B cell (primary cell): ENCODE measurements at regions not wholly inside any gene's neighbourhood (a gene's known extent, or its start where the extent isn't known, plus 50 kb on each side); places are given as distances from the start of the nearest gene placed in this dataset.

ENCODE experiments used
- ATAC-seq: fragments of 200-7000 bp; cut with Tn5 transposase; one replicate; pipeline ENCODE4 v1.10.0; 2021; ENCODE audit warnings: low read depth, mild to moderate bottlenecking, moderate number of reproducible peaks, moderate library complexity
- CTCF ChIA-PET: fragments of 350-600 bp; sonication (Branson Sonifier 250); formaldehyde crosslinking; loops from one replicate; lab custom pipeline; 2021; ENCODE audit warnings: antibody characterized with exemption, inconsistent platforms; lab: Charles Lee
- POLR2A ChIA-PET: fragments of 350-600 bp; sonication (Branson Sonifier 250); formaldehyde crosslinking; loops from one replicate; lab custom pipeline; 2021; ENCODE audit warnings: antibody characterized with exemption; lab: Charles Lee
- DNase-seq: peaks from one replicate; pipeline ENCODE4 v3.0.0; 2013
- H2AFZ ChIP-seq: 2 replicates; pipeline ENCODE4 v1.6.1; 2012; ENCODE audit warnings: mild to moderate bottlenecking, low read depth, low read length; ENCODE audit not compliant: insufficient read depth, poor library complexity, severe bottlenecking
- H3K27ac ChIP-seq, 2 donors: 1 replicate in 1 of 2; 2 replicates in 1 of 2; pipeline ENCODE4 v1.5.1; 2012 to 2013; ENCODE audit warnings: low read length in 2 of 2, mild to moderate bottlenecking in 2 of 2, moderate library complexity in 1 of 2
- H3K27me3 ChIP-seq, 4 experiments: fragments of 200-600 bp in 1 of 4; sonication (generic) in 1 of 4; replicated peaks in 1 of 4; 1 replicate in 2 of 4; 2 replicates in 2 of 4; pipeline versions ENCODE4 v1.6.1 to v1.7.0; 2013 to 2016; ENCODE audit warnings: low read length in 3 of 4, mild to moderate bottlenecking in 2 of 4, mixed read lengths in 1 of 4, moderate library complexity in 1 of 4; ENCODE audit not compliant: insufficient read depth in 4 of 4, control insufficient read depth in 3 of 4; ENCODE audit errors: control extremely low read depth in 1 of 4
- H3K36me3 ChIP-seq, 2 experiments: replicated peaks in 1 of 2; 1 replicate in 1 of 2; 2 replicates in 1 of 2; pipeline versions ENCODE4 v1.6.1 to v1.7.1; 2013; ENCODE audit warnings: low read length in 1 of 2; ENCODE audit not compliant: insufficient read depth in 2 of 2, control insufficient read depth in 1 of 2; ENCODE audit errors: control extremely low read depth in 1 of 2, extremely low read depth in 1 of 2
- H3K4me1 ChIP-seq, 2 donors: fragments of 200-600 bp in 1 of 2; sonication (generic) in 1 of 2; 1 replicate in 1 of 2; 2 replicates in 1 of 2; pipeline versions ENCODE4 v1.5.1 to v1.6.1; 2013 to 2017; ENCODE audit warnings: low read length in 2 of 2; ENCODE audit not compliant: control insufficient read depth in 2 of 2, insufficient read depth in 2 of 2
- H3K4me2 ChIP-seq: replicated peaks from 2 replicates; pipeline ENCODE3; 2012; ENCODE audit warnings: mild to moderate bottlenecking, low read depth, low read length; ENCODE audit not compliant: poor library complexity, severe bottlenecking
- H3K4me3 ChIP-seq, 5 experiments: fragments of 200-600 bp in 1 of 5; sonication (generic) in 1 of 5; 1 replicate in 3 of 5; 2 replicates in 2 of 5; pipeline versions ENCODE4 v1.5.1 to v1.7.0; 2011 to 2016; ENCODE audit warnings: low read length in 4 of 5, mild to moderate bottlenecking in 4 of 5, low read depth in 2 of 5, control low read depth in 1 of 5, moderate library complexity in 1 of 5; ENCODE audit not compliant: insufficient read depth in 1 of 5; ENCODE audit errors: control extremely low read depth in 1 of 5, extremely low read depth in 1 of 5
- H3K79me2 ChIP-seq: fragments of 200-600 bp; sonication (generic); one replicate; pipeline ENCODE4 v1.6.0; 2016; ENCODE audit warnings: low read length; ENCODE audit not compliant: control insufficient read depth, insufficient read depth
- H3K9ac ChIP-seq: fragments of 200-600 bp; sonication (generic); 2 replicates; pipeline ENCODE4 v1.6.1; 2017; ENCODE audit warnings: mild to moderate bottlenecking, low read length, moderate library complexity
- H3K9me3 ChIP-seq, 3 donors: one replicate each; pipeline versions ENCODE4 v1.6.1 to v1.7.1; 2013; ENCODE audit warnings: low read length in 2 of 3; ENCODE audit not compliant: control insufficient read depth in 2 of 3, insufficient read depth in 1 of 3; ENCODE audit errors: control extremely low read depth in 1 of 3
- H4K20me1 ChIP-seq: 2 replicates; pipeline ENCODE4 v1.6.0; 2012; ENCODE audit warnings: mild to moderate bottlenecking, low read length; ENCODE audit not compliant: insufficient read depth, control insufficient read depth, poor library complexity, severe bottlenecking
- H3K27ac Mint-ChIP-seq: one replicate; pipeline ENCODE4 v1.8.0; 2021; ENCODE audit warnings: mixed read lengths
- H3K27me3 Mint-ChIP-seq: one replicate; pipeline ENCODE4 v1.8.0; 2021; ENCODE audit warnings: mixed read lengths
- H3K4me1 Mint-ChIP-seq: one replicate; pipeline ENCODE4 v1.8.0; 2021; ENCODE audit warnings: mixed read lengths
- H3K4me3 Mint-ChIP-seq: one replicate; pipeline ENCODE4 v1.8.0; 2021; ENCODE audit warnings: mixed read lengths
- H3K9me3 Mint-ChIP-seq: one replicate; pipeline ENCODE4 v1.8.0; 2022; ENCODE audit warnings: mixed read lengths; ENCODE audit not compliant: insufficient read depth
- EZH2 ChIP-seq: IDR thresholded peaks from 2 replicates; pipeline ENCODE4 v1.6.1; 2012; ENCODE audit warnings: borderline replicate concordance, low read depth, mild to moderate bottlenecking, moderate library complexity, low read length; ENCODE audit not compliant: insufficient read depth, poor library complexity, severe bottlenecking
- WGBS: methylation state at CpG from one replicate; pipeline ENCODE4 v1.1.5; 2013; ENCODE audit warnings: missing lambda C conversion rate; ENCODE audit not compliant: insufficient coverage; 5-methylcytosine and 5-hydroxymethylcytosine counted together
- intact Hi-C: fragments of 100-400 bp; cut with micrococcal nuclease; formaldehyde crosslinking; loops from one replicate; pipeline ENCODE4 v1.10.0; 2022
- TF ChIP-seq, protein P1 (sequence below): fragments of 200-600 bp; IDR thresholded peaks from one replicate; pipeline ENCODE4 v1.8.0; 2022; ENCODE audit warnings: antibody characterized with exemption, mild to moderate bottlenecking

DNA sequence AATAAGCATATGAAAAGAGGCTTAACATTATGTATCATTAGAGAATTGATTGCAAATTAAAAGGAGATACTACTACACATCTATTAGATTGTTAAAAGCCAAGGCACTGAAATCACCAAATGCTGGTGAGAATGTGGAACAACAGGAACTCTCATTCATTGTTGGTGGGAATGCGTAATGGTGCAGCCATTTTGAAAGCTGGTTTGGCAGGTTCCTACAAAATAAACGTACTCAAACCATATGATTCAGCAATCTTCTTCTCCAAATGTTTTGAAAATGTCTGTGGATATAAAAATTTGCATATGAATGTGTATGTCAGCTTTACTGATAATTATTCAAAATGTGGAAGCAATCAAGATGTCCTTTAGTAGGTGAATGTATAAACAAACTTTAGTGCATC lies 176.4 kb upstream of the PLET1 start:
- H3K27ac Mint-ChIP-seq = no peak overlapping the region

GRCh38 chr11:112439614-112440013 lies 179.0 kb upstream of the PLET1 start:
- POLR2A ChIA-PET = no interaction called here
- H3K79me2 ChIP-seq = no peaks in the 10 kb centered on the region
- DNase-seq (no peak), ATAC-seq (no peak)
- CTCF ChIA-PET = no interaction called here
- Mint-ChIP-seq H3K27me3 (peaks cover 7% of the 10 kb centered on the region), H3K4me1 (no peaks in the 10 kb centered on the region), H3K9me3 (peaks cover 9% of the 10 kb centered on the region), H3K27ac (no peak overlapping the region), H3K4me3 (no peak overlapping the region)
- H3K9ac ChIP-seq = no peak overlapping the region
- intact Hi-C loops = no loop called here
- TF ChIP-seq EZH2 = no peak
- TF ChIP-seq, protein P1, sequence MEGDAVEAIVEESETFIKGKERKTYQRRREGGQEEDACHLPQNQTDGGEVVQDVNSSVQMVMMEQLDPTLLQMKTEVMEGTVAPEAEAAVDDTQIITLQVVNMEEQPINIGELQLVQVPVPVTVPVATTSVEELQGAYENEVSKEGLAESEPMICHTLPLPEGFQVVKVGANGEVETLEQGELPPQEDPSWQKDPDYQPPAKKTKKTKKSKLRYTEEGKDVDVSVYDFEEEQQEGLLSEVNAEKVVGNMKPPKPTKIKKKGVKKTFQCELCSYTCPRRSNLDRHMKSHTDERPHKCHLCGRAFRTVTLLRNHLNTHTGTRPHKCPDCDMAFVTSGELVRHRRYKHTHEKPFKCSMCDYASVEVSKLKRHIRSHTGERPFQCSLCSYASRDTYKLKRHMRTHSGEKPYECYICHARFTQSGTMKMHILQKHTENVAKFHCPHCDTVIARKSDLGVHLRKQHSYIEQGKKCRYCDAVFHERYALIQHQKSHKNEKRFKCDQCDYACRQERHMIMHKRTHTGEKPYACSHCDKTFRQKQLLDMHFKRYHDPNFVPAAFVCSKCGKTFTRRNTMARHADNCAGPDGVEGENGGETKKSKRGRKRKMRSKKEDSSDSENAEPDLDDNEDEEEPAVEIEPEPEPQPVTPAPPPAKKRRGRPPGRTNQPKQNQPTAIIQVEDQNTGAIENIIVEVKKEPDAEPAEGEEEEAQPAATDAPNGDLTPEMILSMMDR = no peak
- H3K27ac ChIP-seq = no peak overlapping the region
- no peaks in the 10 kb centered on the region for H3K4me1 ChIP-seq
- H3K4me2 ChIP-seq = no peak overlapping the region
- H3K36me3 ChIP-seq = no peaks in the 10 kb centered on the region
- no peaks in the 10 kb centered on the region for H4K20me1 ChIP-seq
- H3K27me3 ChIP-seq = peaks cover 0 to 3% (median 0%) of the 10 kb centered on the region in 4 experiments
- H3K9me3 ChIP-seq = peaks cover 1 to 13% (median 5%) of the 10 kb centered on the region in 3 donors
- no CpG with 5 or more reads among the region's 2 CpGs for WGBS
- no peak overlapping the region for H3K4me3 ChIP-seq
- no peak overlapping the region for H2AFZ ChIP-seq

More for the DNA sequence above, 176.4 kb upstream of the PLET1 start:
- TF ChIP-seq EZH2 = no peak
- TF ChIP-seq, protein P1 = no peak
- Mint-ChIP-seq H3K9me3 (peaks cover 16% of the 10 kb centered on the region), H3K4me1 (no peaks in the 10 kb centered on the region), H3K27me3 (peaks cover 24% of the 10 kb centered on the region), H3K4me3 (no peak overlapping the region)
- H3K4me2 ChIP-seq = no peak overlapping the region
- H4K20me1 ChIP-seq = no peaks in the 10 kb centered on the region
- no peaks in the 10 kb centered on the region for H3K36me3 ChIP-seq
- no peak for DNase-seq
- ChIA-PET CTCF (no interaction called here), POLR2A (no interaction called here)
- no peaks in the 10 kb centered on the region for H3K79me2 ChIP-seq
- WGBS = no CpG with 5 or more reads among the region's 2 CpGs
- no peak for ATAC-seq
- H3K27me3 ChIP-seq = peaks cover 0 to 3% (median 0%) of the 10 kb centered on the region in 4 experiments
- intact Hi-C loops = no loop called here
- peaks cover 1 to 11% (median 5%) of the 10 kb centered on the region in 3 donors for H3K9me3 ChIP-seq
- H3K9ac ChIP-seq = no peak overlapping the region
- H3K4me3 ChIP-seq = no peak overlapping the region
- H2AFZ ChIP-seq = no peak overlapping the region
- no peak overlapping the region for H3K27ac ChIP-seq
- H3K4me1 ChIP-seq = no peaks in the 10 kb centered on the region
